Activated T-cell treated with anti-CD3 and anti-CD28 coated beads, Interleukin-2, amount 50 U/mL, for 24 hours (primary cell): ENCODE measurements at regions not wholly inside any gene's neighbourhood (a gene's known extent, or its start where the extent isn't known, plus 50 kb on each side); places are given as distances from the start of the nearest gene placed in this dataset.
"Not testable (repeated sequence)": the region's sequence is repeated elsewhere in the genome, so short reads cannot be mapped to it uniquely, and the experiment has no call there.

Experiments
- DNase-seq: peaks from one replicate; pipeline ENCODE4 v3.0.0-alpha.2; 2020
- H3K27ac Mint-ChIP-seq: 2 replicates; pipeline ENCODE4 v1.8.0; 2020; ENCODE audit warnings: mild to moderate bottlenecking, mixed read lengths
- H3K27me3 Mint-ChIP-seq: 2 replicates; pipeline ENCODE4 v1.8.0; 2020; ENCODE audit warnings: mixed read lengths
- H3K36me3 Mint-ChIP-seq: 2 replicates; pipeline ENCODE4 v1.8.0; 2020; ENCODE audit warnings: low read depth, mixed read lengths
- H3K4me1 Mint-ChIP-seq: 2 replicates; pipeline ENCODE4 v1.8.0; 2020; ENCODE audit warnings: low read depth, mixed read lengths
- H3K4me3 Mint-ChIP-seq: 2 replicates; pipeline ENCODE4 v1.8.0; 2020; ENCODE audit warnings: mild to moderate bottlenecking, moderate library complexity, mixed read lengths
- H3K9me3 Mint-ChIP-seq: 2 replicates; pipeline ENCODE4 v1.8.0; 2020; ENCODE audit warnings: mixed read lengths

GRCh38 chr2:16437189-16437588, 228.4 kb downstream of the CYRIA start:
- Mint-ChIP-seq H3K27me3 (peaks cover 14% of the 10 kb centered on the region), H3K4me3 (no peak overlapping the region), H3K27ac (no peak overlapping the region), H3K36me3 (no peaks in the 10 kb centered on the region), H3K4me1 (no peaks in the 10 kb centered on the region), H3K9me3 (no peaks in the 10 kb centered on the region)
- no peak for DNase-seq

- H3K9me3 Mint-ChIP-seq: no peaks in the 10 kb centered on the region
- H3K4me1 Mint-ChIP-seq: no peaks in the 10 kb centered on the region
- no peaks in the 10 kb centered on the region for H3K36me3 Mint-ChIP-seq
- no peak overlapping the region for H3K4me3 Mint-ChIP-seq
- H3K27ac Mint-ChIP-seq: no peak overlapping the region
- DNase-seq: no peak
- H3K27me3 Mint-ChIP-seq: peaks cover 14% of the 10 kb centered on the region
These were observed 231.2 kb downstream of the CYRIA start for GRCh38 chr2:16434393-16434792.

- Mint-ChIP-seq H3K4me1 (no peaks in the 10 kb centered on the region), H3K27me3 (no peaks in the 10 kb centered on the region), H3K4me3 (no peak overlapping the region), H3K27ac (no peak overlapping the region), H3K36me3 (no peaks in the 10 kb centered on the region), H3K9me3 (no peaks in the 10 kb centered on the region)
- DNase-seq: no peak
These were observed 234.8 kb downstream of the CYRIA start for GRCh38 chr2:16430846-16431245.

- Mint-ChIP-seq H3K9me3 (no peaks in the 10 kb centered on the region), H3K27me3 (no peaks in the 10 kb centered on the region), H3K36me3 (no peaks in the 10 kb centered on the region), H3K4me3 (no peak overlapping the region), H3K27ac (no peak overlapping the region), H3K4me1 (no peaks in the 10 kb centered on the region)
- DNase-seq: no peak
These were observed 236.0 kb downstream of the CYRIA start for GRCh38 chr2:16429431-16430145.

- H3K27me3 Mint-ChIP-seq: no peaks in the 10 kb centered on the region
- H3K9me3 Mint-ChIP-seq: no peaks in the 10 kb centered on the region
- DNase-seq: no peak
- no peak overlapping the region for H3K27ac Mint-ChIP-seq
- H3K4me1 Mint-ChIP-seq: no peaks in the 10 kb centered on the region
- H3K36me3 Mint-ChIP-seq: no peaks in the 10 kb centered on the region
- no peak overlapping the region for H3K4me3 Mint-ChIP-seq
These were observed 236.6 kb downstream of the CYRIA start for GRCh38 chr2:16429002-16429401.

GRCh38 chr2:16425462-16426336, 239.9 kb downstream of the CYRIA start:
- Mint-ChIP-seq H3K36me3 (no peaks in the 10 kb centered on the region), H3K27ac (no peak overlapping the region), H3K4me3 (no peak overlapping the region), H3K27me3 (no peaks in the 10 kb centered on the region), H3K4me1 (no peaks in the 10 kb centered on the region), H3K9me3 (no peaks in the 10 kb centered on the region)
- no peak for DNase-seq

- Mint-ChIP-seq H3K4me3 (no peak overlapping the region), H3K27me3 (no peaks in the 10 kb centered on the region), H3K36me3 (no peaks in the 10 kb centered on the region)
These were observed 245.2 kb downstream of the CYRIA start for GRCh38 chr2:16420421-16420820.

GRCh38 chr2:16417726-16418125, 247.9 kb downstream of the CYRIA start:
- DNase-seq: no peak
- Mint-ChIP-seq H3K4me3 (no peak overlapping the region), H3K9me3 (peaks cover 5% of the 10 kb centered on the region), H3K36me3 (no peaks in the 10 kb centered on the region), H3K27ac (no peak overlapping the region), H3K27me3 (peaks cover 8% of the 10 kb centered on the region), H3K4me1 (no peaks in the 10 kb centered on the region)

More at GRCh38 chr2:16420421-16420820, 245.2 kb downstream of the CYRIA start:
- H3K27ac Mint-ChIP-seq: no peak overlapping the region
- DNase-seq: no peak
- H3K4me1 Mint-ChIP-seq: no peaks in the 10 kb centered on the region
- H3K9me3 Mint-ChIP-seq: peaks cover 3% of the 10 kb centered on the region

GRCh38 chr2:16416651-16417050, 249.0 kb downstream of the CYRIA start:
- Mint-ChIP-seq H3K27me3 (peaks cover 8% of the 10 kb centered on the region), H3K4me3 (no peak overlapping the region), H3K9me3 (peaks cover 5% of the 10 kb centered on the region), H3K4me1 (no peaks in the 10 kb centered on the region), H3K27ac (no peak overlapping the region), H3K36me3 (no peaks in the 10 kb centered on the region)
- DNase-seq: no peak

GRCh38 chr2:16415861-16416260, 249.8 kb downstream of the CYRIA start:
- not testable (repeated sequence) for H3K4me1 Mint-ChIP-seq, DNase-seq, H3K27ac Mint-ChIP-seq, H3K9me3 Mint-ChIP-seq, H3K4me3 Mint-ChIP-seq, H3K36me3 Mint-ChIP-seq, H3K27me3 Mint-ChIP-seq

GRCh38 chr2:16413947-16414346, 251.7 kb downstream of the CYRIA start:
- Mint-ChIP-seq H3K4me1 (no peaks in the 10 kb centered on the region), H3K36me3 (no peaks in the 10 kb centered on the region), H3K9me3 (peaks cover 5% of the 10 kb centered on the region), H3K27ac (no peak overlapping the region), H3K27me3 (peaks cover 8% of the 10 kb centered on the region), H3K4me3 (no peak overlapping the region)
- no peak for DNase-seq

GRCh38 chr2:16413285-16413684, 252.3 kb downstream of the CYRIA start:
- Mint-ChIP-seq H3K27ac (no peak overlapping the region), H3K36me3 (no peaks in the 10 kb centered on the region), H3K9me3 (peaks cover 5% of the 10 kb centered on the region), H3K4me3 (no peak overlapping the region), H3K27me3 (peaks cover 8% of the 10 kb centered on the region), H3K4me1 (no peaks in the 10 kb centered on the region)
- no peak for DNase-seq

- no peaks in the 10 kb centered on the region for H3K36me3 Mint-ChIP-seq
- no peak overlapping the region for H3K27ac Mint-ChIP-seq
These were observed 253.2 kb downstream of the CYRIA start for GRCh38 chr2:16412321-16413030.

GRCh38 chr2:16411788-16412187, 253.8 kb downstream of the CYRIA start:
- no peaks in the 10 kb centered on the region for H3K4me1 Mint-ChIP-seq

More at GRCh38 chr2:16412321-16413030, 253.2 kb downstream of the CYRIA start:
- H3K4me3 Mint-ChIP-seq: no peak overlapping the region
- H3K9me3 Mint-ChIP-seq: peaks cover 5% of the 10 kb centered on the region
- peaks cover 8% of the 10 kb centered on the region for H3K27me3 Mint-ChIP-seq
- no peaks in the 10 kb centered on the region for H3K4me1 Mint-ChIP-seq
- no peak for DNase-seq

More at GRCh38 chr2:16411788-16412187, 253.8 kb downstream of the CYRIA start:
- no peaks in the 10 kb centered on the region for H3K36me3 Mint-ChIP-seq
- H3K4me3 Mint-ChIP-seq: no peak overlapping the region
- DNase-seq: no peak
- H3K9me3 Mint-ChIP-seq: peaks cover 5% of the 10 kb centered on the region
- no peak overlapping the region for H3K27ac Mint-ChIP-seq
- H3K27me3 Mint-ChIP-seq: peaks cover 8% of the 10 kb centered on the region
